ENCODE measurements at regions not wholly inside any gene's neighbourhood (a gene's known extent, or its start where the extent isn't known, plus 50 kb on each side); places are given as distances from the start of the nearest gene placed in this dataset.
"Not testable (repeated sequence)": the region's sequence is repeated elsewhere in the genome, so short reads cannot be mapped to it uniquely, and the experiment has no call there.

DNA sequence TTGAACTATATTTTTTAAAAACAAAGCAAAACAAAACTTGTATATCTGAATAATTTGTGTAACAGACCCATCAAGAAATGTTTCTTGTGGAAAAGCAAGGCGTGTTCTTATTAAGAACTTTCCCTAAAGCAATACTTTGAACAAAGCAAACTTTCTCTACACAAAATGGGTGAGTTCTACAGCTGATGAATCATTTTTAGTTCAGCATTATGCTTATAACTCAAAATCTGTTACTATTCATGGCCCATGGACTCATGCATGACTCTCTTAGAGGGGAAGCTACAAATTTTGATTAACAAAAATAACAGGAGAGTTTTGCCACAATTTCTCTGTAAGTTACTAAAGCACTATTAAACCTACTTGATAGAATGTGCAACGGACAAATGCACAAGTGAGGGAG, 412.0 kb downstream of the PRIM2 start:
- not testable (repeated sequence) for TF ChIP-seq BACH2 (CRISPR knock-in tag; IDR thresholded peaks at IDR 0.05; ENCODE audit: borderline replicate concordance); ISL1 (CRISPR knock-in tag; IDR thresholded peaks at IDR 0.05); ARNTL (CRISPR knock-in tag; IDR thresholded peaks at IDR 0.05; ENCODE audit: borderline replicate concordance, low read depth); PPARA (CRISPR knock-in tag; IDR thresholded peaks at IDR 0.05; ENCODE audit: borderline replicate concordance)
- TF ChIP-seq, protein P1, sequence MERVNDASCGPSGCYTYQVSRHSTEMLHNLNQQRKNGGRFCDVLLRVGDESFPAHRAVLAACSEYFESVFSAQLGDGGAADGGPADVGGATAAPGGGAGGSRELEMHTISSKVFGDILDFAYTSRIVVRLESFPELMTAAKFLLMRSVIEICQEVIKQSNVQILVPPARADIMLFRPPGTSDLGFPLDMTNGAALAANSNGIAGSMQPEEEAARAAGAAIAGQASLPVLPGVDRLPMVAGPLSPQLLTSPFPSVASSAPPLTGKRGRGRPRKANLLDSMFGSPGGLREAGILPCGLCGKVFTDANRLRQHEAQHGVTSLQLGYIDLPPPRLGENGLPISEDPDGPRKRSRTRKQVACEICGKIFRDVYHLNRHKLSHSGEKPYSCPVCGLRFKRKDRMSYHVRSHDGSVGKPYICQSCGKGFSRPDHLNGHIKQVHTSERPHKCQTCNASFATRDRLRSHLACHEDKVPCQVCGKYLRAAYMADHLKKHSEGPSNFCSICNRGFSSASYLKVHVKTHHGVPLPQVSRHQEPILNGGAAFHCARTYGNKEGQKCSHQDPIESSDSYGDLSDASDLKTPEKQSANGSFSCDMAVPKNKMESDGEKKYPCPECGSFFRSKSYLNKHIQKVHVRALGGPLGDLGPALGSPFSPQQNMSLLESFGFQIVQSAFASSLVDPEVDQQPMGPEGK (CRISPR knock-in tag; IDR thresholded peaks at IDR 0.05; ENCODE audit: borderline replicate concordance) = not testable (repeated sequence)

Data from SK-N-SH treated with all-trans-retinoic acid at 6 μM for 48 hours (cell line).